ENCODE measurements at regions not wholly inside any gene's neighbourhood (a gene's known extent, or its start where the extent isn't known, plus 50 kb on each side); places are given as distances from the start of the nearest gene placed in this dataset.
A peak's percentile ranks its signal among the peaks of the same experiment; 100 is the strongest.

- POLR2A ChIA-PET = interaction anchor here (0.5 to 1.8 kb wide), 2 partner anchors 11 to 32 kb away, joined by 3 to 5 read pairs; no protein-coding TSS in a partner anchor
- intact Hi-C loops (cut with micrococcal nuclease) (loop anchor here (2.0 to 5.0 kb wide), 2 partner anchors 300 to 432 kb away; no protein-coding TSS in a partner anchor), in situ Hi-C loops (cut with MboI) (no loop called here)
- peak; percentile 9 to 44 (median 27) for DNase-seq (ENCODE audit: extremely low read depth in 1 of 4, low spot score in 3 of 4)
- BruUV-seq (replicated peaks) = no TSS peak
- peaks cover 0 to 13% of the 10 kb centered on the region in 2 experiments; a peak in 2 of 5 replicates for H3K4me1 ChIP-seq (replicated peaks in 1 of 2; ENCODE audit: control insufficient read depth in 2 of 2, insufficient read depth in 2 of 2, low read length in 2 of 2)
- no peaks in the 10 kb centered on the region for H3K79me2 ChIP-seq (ENCODE audit: control insufficient read depth, insufficient read depth, low read length)
- H3K27ac ChIP-seq (ENCODE audit: extremely low read depth, low read depth, low read length) = no peak overlapping the region
- H3K9ac ChIP-seq (ENCODE audit: insufficient read depth in 1 of 2, low read depth in 2 of 2, low read length in 2 of 2) = no peak overlapping the region; a peak in 1 of 4 replicates
- no peaks in the 10 kb centered on the region for H3K27me3 ChIP-seq (ENCODE audit: control insufficient read depth in 2 of 2, insufficient read depth in 2 of 2, low read length in 2 of 2)
- WGBS (ENCODE audit: insufficient coverage, low coverage, missing lambda C conversion rate) = 19% methylated on average over 14 of the region's 23 CpGs
- no peak overlapping the region for H2AFZ ChIP-seq (ENCODE audit: low read depth, low read length)
- no peaks in the 10 kb centered on the region for H4K20me1 ChIP-seq (replicated peaks; ENCODE audit: control insufficient read depth, insufficient read depth, low read length)
- CTCF ChIA-PET (ENCODE audit: low intra/inter-chr PET ratio) = no interaction called here
- no peaks in the 10 kb centered on the region for H3K9me1 ChIP-seq (ENCODE audit: control insufficient read depth, insufficient read depth, low read length)
- H3K4me3 ChIP-seq = no peak overlapping the region
- H3K9me3 ChIP-seq (replicated peaks; ENCODE audit: control insufficient read depth, insufficient read depth, low read depth, low read length) = no peaks in the 10 kb centered on the region
- peak; percentile 83 for ATAC-seq
- no peaks in the 10 kb centered on the region for H3K36me3 ChIP-seq (ENCODE audit: control insufficient read depth, insufficient read depth, low read length)
- no peak overlapping the region for H3K4me2 ChIP-seq (ENCODE audit: insufficient read depth, low read length)
- FAIRE-seq = peak; percentile 68
- TF ChIP-seq PTTG1 (tag; IDR thresholded peaks at IDR 0.05; ENCODE audit: low read depth) = no peak
- TF ChIP-seq SPI1 (IDR thresholded peaks at IDR 0.05; ENCODE audit: borderline replicate concordance, low read depth, low read length) = 0 out of 2 replicates have a peak, but pooled peaks have one; percentile 27
- TF ChIP-seq REST (IDR thresholded peaks at IDR 0.05; ENCODE audit: borderline replicate concordance) = peak; percentile 94
- TF ChIP-seq REST (CRISPR knock-in tag; IDR thresholded peaks at IDR 0.05; ENCODE audit: low read depth) = peak; percentile 90
- peak; percentile 59; the same call in 1 of the 2 replicates for TF ChIP-seq MIER1 (IDR thresholded peaks at IDR 0.05; ENCODE audit: low read depth)
- no peak for TF ChIP-seq RBM15 (IDR thresholded peaks at IDR 0.05; ENCODE audit: insufficient read depth, low read length)
- TF ChIP-seq CXXC5 (CRISPR knock-in tag; IDR thresholded peaks at IDR 0.05) = no peak
- no peak for TF ChIP-seq ZNF24 (IDR thresholded peaks at IDR 0.05)
- no peak for TF ChIP-seq ZSCAN32 (CRISPR knock-in tag; IDR thresholded peaks at IDR 0.05)
- TF ChIP-seq CEBPB (tag; IDR thresholded peaks at IDR 0.05) = peak; percentile 76
- no peak for TF ChIP-seq KDM1A (IDR thresholded peaks at IDR 0.05)
- no peak for TF ChIP-seq TSC22D4 (tag; IDR thresholded peaks at IDR 0.05)
- no peak for TF ChIP-seq GABPA (tag; conservative IDR thresholded peaks at IDR 0.05; ENCODE audit: low read depth)
- TF ChIP-seq CEBPG (CRISPR knock-in tag; IDR thresholded peaks at IDR 0.05) = peak; percentile 42; the same call in 1 of the 2 replicates
- TF ChIP-seq CEBPG (tag; conservative IDR thresholded peaks at IDR 0.05 in 1 of 2, IDR thresholded peaks at IDR 0.05 in 1 of 2) = peak; percentile 31 to 69; a peak in 2 of 4 replicates
- TF ChIP-seq EHMT2 (IDR thresholded peaks at IDR 0.05) = peak; percentile 68
Observed at GRCh38 chrX:107324493-107325310, 118.3 kb downstream of the DNAAF6 start.

Measured in K562 (cell line).